GM10248 (cell line): ENCODE measurements at regions not wholly inside any gene's neighbourhood (a gene's known extent, or its start where the extent isn't known, plus 50 kb on each side); places are given as distances from the start of the nearest gene placed in this dataset.

Experiments used
- CTCF ChIA-PET: fragments of 300-600 bp; sonication (Branson Sonifier 250); formaldehyde crosslinking; extraction: SDS; loops from one replicate; lab custom pipeline; 2021; ENCODE audit warnings: antibody characterized with exemption; lab: Yijun Ruan, JAX
- POLR2A ChIA-PET: fragments of 350-650 bp; sonication (Branson Sonifier 250); formaldehyde crosslinking; extraction: SDS; loops from one replicate; lab custom pipeline; 2020; ENCODE audit warnings: antibody characterized with exemption; lab: Yijun Ruan, JAX
- DNase-seq: peaks from one replicate; pipeline ENCODE4 v3.0.0; 2012; ENCODE audit errors: extremely low spot score
- TF ChIP-seq, protein P1 (sequence below): IDR thresholded peaks from 2 replicates; pipeline ENCODE4 v1.5.1; 2012; ENCODE audit warnings: mild to moderate bottlenecking, low read depth; ENCODE audit errors: extremely low read depth, missing control alignments, control extremely low read depth

GRCh38 chr11:13094930-13095687 lies 86.0 kb downstream of the RASSF10 start:
- ChIA-PET POLR2A (no interaction called here), CTCF (no interaction called here)
- DNase-seq, result no peak
- TF ChIP-seq, protein P1, sequence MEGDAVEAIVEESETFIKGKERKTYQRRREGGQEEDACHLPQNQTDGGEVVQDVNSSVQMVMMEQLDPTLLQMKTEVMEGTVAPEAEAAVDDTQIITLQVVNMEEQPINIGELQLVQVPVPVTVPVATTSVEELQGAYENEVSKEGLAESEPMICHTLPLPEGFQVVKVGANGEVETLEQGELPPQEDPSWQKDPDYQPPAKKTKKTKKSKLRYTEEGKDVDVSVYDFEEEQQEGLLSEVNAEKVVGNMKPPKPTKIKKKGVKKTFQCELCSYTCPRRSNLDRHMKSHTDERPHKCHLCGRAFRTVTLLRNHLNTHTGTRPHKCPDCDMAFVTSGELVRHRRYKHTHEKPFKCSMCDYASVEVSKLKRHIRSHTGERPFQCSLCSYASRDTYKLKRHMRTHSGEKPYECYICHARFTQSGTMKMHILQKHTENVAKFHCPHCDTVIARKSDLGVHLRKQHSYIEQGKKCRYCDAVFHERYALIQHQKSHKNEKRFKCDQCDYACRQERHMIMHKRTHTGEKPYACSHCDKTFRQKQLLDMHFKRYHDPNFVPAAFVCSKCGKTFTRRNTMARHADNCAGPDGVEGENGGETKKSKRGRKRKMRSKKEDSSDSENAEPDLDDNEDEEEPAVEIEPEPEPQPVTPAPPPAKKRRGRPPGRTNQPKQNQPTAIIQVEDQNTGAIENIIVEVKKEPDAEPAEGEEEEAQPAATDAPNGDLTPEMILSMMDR, result no peak

DNA sequence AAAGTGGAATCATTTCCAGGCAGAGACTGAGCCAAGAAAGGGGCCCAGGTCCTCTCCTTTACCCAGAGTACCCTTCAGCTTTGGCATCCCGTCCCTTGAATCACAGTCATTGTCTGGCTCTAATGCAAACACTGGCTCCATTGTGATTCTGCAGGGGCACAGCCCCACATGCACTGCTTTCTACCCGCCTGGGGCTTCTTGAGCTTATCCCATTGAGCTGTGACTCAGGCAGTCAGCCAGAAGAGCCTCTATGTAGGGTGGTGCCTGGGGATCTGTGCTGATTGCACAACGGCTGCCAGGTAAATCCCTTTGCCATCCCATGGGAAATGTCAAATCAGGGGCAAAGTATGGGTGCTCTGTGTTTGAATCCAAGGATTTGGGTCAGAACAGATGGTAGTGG lies 88.9 kb downstream of the RASSF10 start:
- CTCF ChIA-PET, result interaction anchor here (0.8 kb wide), 1 partner anchor 17 kb away, joined by 3 read pairs; no protein-coding TSS in a partner anchor
- no peak for DNase-seq
- TF ChIP-seq, protein P1, result no peak
- POLR2A ChIA-PET, result no interaction called here

GRCh38 chr11:13098616-13099289 lies 89.6 kb downstream of the RASSF10 start:
- POLR2A ChIA-PET, result no interaction called here
- TF ChIP-seq, protein P1, result no peak
- CTCF ChIA-PET, result no interaction called here
- no peak for DNase-seq

- DNase-seq, result no peak
- TF ChIP-seq, protein P1, result no peak
- CTCF ChIA-PET, result no interaction called here
- POLR2A ChIA-PET, result no interaction called here
Observed at GRCh38 chr11:13101644-13102512, 92.8 kb downstream of the RASSF10 start.

- no peak for DNase-seq
- ChIA-PET POLR2A (no interaction called here), CTCF (no interaction called here)
- TF ChIP-seq, protein P1, result no peak
Observed at GRCh38 chr11:13102513-13102840, 93.4 kb downstream of the RASSF10 start.

- POLR2A ChIA-PET, result no interaction called here
- TF ChIP-seq, protein P1, result no peak
- CTCF ChIA-PET, result interaction anchor here (0.8 kb wide), 1 partner anchor 12 kb away, joined by 3 read pairs; no protein-coding TSS in a partner anchor
- DNase-seq, result no peak
Observed at GRCh38 chr11:13102865-13103539, 93.9 kb downstream of the RASSF10 start.
